GM19438 (cell line): ENCODE measurements at regions not wholly inside any gene's neighbourhood (a gene's known extent, or its start where the extent isn't known, plus 50 kb on each side); places are given as distances from the start of the nearest gene placed in this dataset.
"Not testable (repeated sequence)": the region's sequence is repeated elsewhere in the genome, so short reads cannot be mapped to it uniquely, and the experiment has no call there.

Experiments
- ATAC-seq: cut with Tn5 transposase; IDR thresholded peaks from one replicate; pipeline ENCODE4 v1.9.1; 2021; ENCODE audit warnings: low read depth; ENCODE audit not compliant: unreplicated experiment

GRCh38 chr14:49250517-49250916 lies 335.7 kb downstream of the RPS29 start:
- no peak for ATAC-seq

- no peak for ATAC-seq
Observed at GRCh38 chr14:49250109-49250508, 336.1 kb downstream of the RPS29 start.

GRCh38 chr14:49249022-49249421 lies 337.2 kb downstream of the RPS29 start:
- ATAC-seq = no peak

- ATAC-seq = not testable (repeated sequence)
Observed at GRCh38 chr14:49243777-49244176, 342.4 kb downstream of the RPS29 start.

- no peak for ATAC-seq
Observed at GRCh38 chr14:49240383-49240782, 345.8 kb downstream of the RPS29 start.

GRCh38 chr14:49228552-49228951 lies 357.6 kb downstream of the RPS29 start:
- no peak for ATAC-seq

GRCh38 chr14:49221316-49221715 lies 364.9 kb downstream of the RPS29 start:
- ATAC-seq = no peak

GRCh38 chr14:49220492-49220891 lies 365.7 kb downstream of the RPS29 start:
- no peak for ATAC-seq

- ATAC-seq = no peak
Observed at GRCh38 chr14:49218436-49219092, 367.6 kb downstream of the RPS29 start.

GRCh38 chr14:49212721-49213120 lies 373.5 kb downstream of the RPS29 start:
- no peak for ATAC-seq

GRCh38 chr14:49209416-49209815 lies 376.8 kb downstream of the RPS29 start:
- ATAC-seq = no peak

GRCh38 chr14:49206828-49207227 lies 379.4 kb downstream of the RPS29 start:
- ATAC-seq = no peak

GRCh38 chr14:49203676-49204075 lies 382.5 kb downstream of the RPS29 start:
- no peak for ATAC-seq

- ATAC-seq = no peak
Observed at GRCh38 chr14:49199159-49199558, 387.0 kb downstream of the RPS29 start.

- ATAC-seq = no peak
Observed at GRCh38 chr14:49196327-49196726, 389.9 kb downstream of the RPS29 start.

GRCh38 chr14:49194067-49194466 lies 392.1 kb downstream of the RPS29 start:
- ATAC-seq = no peak

- ATAC-seq = peak; percentile 99
Observed at GRCh38 chr14:49193332-49194065, 392.7 kb downstream of the RPS29 start.

GRCh38 chr14:49191380-49191779 lies 394.8 kb downstream of the RPS29 start:
- ATAC-seq = no peak

GRCh38 chr14:49189375-49189774 lies 396.8 kb downstream of the RPS29 start:
- no peak for ATAC-seq

GRCh38 chr14:49187799-49188198 lies 398.4 kb downstream of the RPS29 start:
- ATAC-seq = no peak

GRCh38 chr14:49173765-49174373 lies 412.3 kb downstream of the RPS29 start:
- peak; percentile 98 for ATAC-seq

GRCh38 chr14:49164074-49164473 lies 422.1 kb downstream of the RPS29 start:
- no peak for ATAC-seq
